B cell (primary cell): ENCODE measurements at regions not wholly inside any gene's neighbourhood (a gene's known extent, or its start where the extent isn't known, plus 50 kb on each side); places are given as distances from the start of the nearest gene placed in this dataset.

Source experiments
- ATAC-seq: fragments of 200-7000 bp; cut with Tn5 transposase; one replicate; pipeline ENCODE4 v1.10.0; 2021; ENCODE audit warnings: low read depth, mild to moderate bottlenecking, moderate number of reproducible peaks, moderate library complexity
- CTCF ChIA-PET: fragments of 350-600 bp; sonication (Branson Sonifier 250); formaldehyde crosslinking; loops from one replicate; lab custom pipeline; 2021; ENCODE audit warnings: antibody characterized with exemption, inconsistent platforms; lab: Charles Lee
- POLR2A ChIA-PET: fragments of 350-600 bp; sonication (Branson Sonifier 250); formaldehyde crosslinking; loops from one replicate; lab custom pipeline; 2021; ENCODE audit warnings: antibody characterized with exemption; lab: Charles Lee
- DNase-seq: peaks from one replicate; pipeline ENCODE4 v3.0.0; 2013
- H2AFZ ChIP-seq: 2 replicates; pipeline ENCODE4 v1.6.1; 2012; ENCODE audit warnings: mild to moderate bottlenecking, low read depth, low read length; ENCODE audit not compliant: insufficient read depth, poor library complexity, severe bottlenecking
- H3K27ac ChIP-seq, 2 donors: 1 replicate in 1 of 2; 2 replicates in 1 of 2; pipeline ENCODE4 v1.5.1; 2012 to 2013; ENCODE audit warnings: low read length in 2 of 2, mild to moderate bottlenecking in 2 of 2, moderate library complexity in 1 of 2
- H3K27me3 ChIP-seq, 4 experiments: fragments of 200-600 bp in 1 of 4; sonication (generic) in 1 of 4; replicated peaks in 1 of 4; 1 replicate in 2 of 4; 2 replicates in 2 of 4; pipeline versions ENCODE4 v1.6.1 to v1.7.0; 2013 to 2016; ENCODE audit warnings: low read length in 3 of 4, mild to moderate bottlenecking in 2 of 4, mixed read lengths in 1 of 4, moderate library complexity in 1 of 4; ENCODE audit not compliant: insufficient read depth in 4 of 4, control insufficient read depth in 3 of 4; ENCODE audit errors: control extremely low read depth in 1 of 4
- H3K36me3 ChIP-seq, 2 experiments: replicated peaks in 1 of 2; 1 replicate in 1 of 2; 2 replicates in 1 of 2; pipeline versions ENCODE4 v1.6.1 to v1.7.1; 2013; ENCODE audit warnings: low read length in 1 of 2; ENCODE audit not compliant: insufficient read depth in 2 of 2, control insufficient read depth in 1 of 2; ENCODE audit errors: control extremely low read depth in 1 of 2, extremely low read depth in 1 of 2
- H3K4me1 ChIP-seq, 2 donors: fragments of 200-600 bp in 1 of 2; sonication (generic) in 1 of 2; 1 replicate in 1 of 2; 2 replicates in 1 of 2; pipeline versions ENCODE4 v1.5.1 to v1.6.1; 2013 to 2017; ENCODE audit warnings: low read length in 2 of 2; ENCODE audit not compliant: control insufficient read depth in 2 of 2, insufficient read depth in 2 of 2
- H3K4me2 ChIP-seq: replicated peaks from 2 replicates; pipeline ENCODE3; 2012; ENCODE audit warnings: mild to moderate bottlenecking, low read depth, low read length; ENCODE audit not compliant: poor library complexity, severe bottlenecking
- H3K4me3 ChIP-seq, 5 experiments: fragments of 200-600 bp in 1 of 5; sonication (generic) in 1 of 5; 1 replicate in 3 of 5; 2 replicates in 2 of 5; pipeline versions ENCODE4 v1.5.1 to v1.7.0; 2011 to 2016; ENCODE audit warnings: low read length in 4 of 5, mild to moderate bottlenecking in 4 of 5, low read depth in 2 of 5, control low read depth in 1 of 5, moderate library complexity in 1 of 5; ENCODE audit not compliant: insufficient read depth in 1 of 5; ENCODE audit errors: control extremely low read depth in 1 of 5, extremely low read depth in 1 of 5
- H3K79me2 ChIP-seq: fragments of 200-600 bp; sonication (generic); one replicate; pipeline ENCODE4 v1.6.0; 2016; ENCODE audit warnings: low read length; ENCODE audit not compliant: control insufficient read depth, insufficient read depth
- H3K9ac ChIP-seq: fragments of 200-600 bp; sonication (generic); 2 replicates; pipeline ENCODE4 v1.6.1; 2017; ENCODE audit warnings: mild to moderate bottlenecking, low read length, moderate library complexity
- H3K9me3 ChIP-seq, 3 donors: one replicate each; pipeline versions ENCODE4 v1.6.1 to v1.7.1; 2013; ENCODE audit warnings: low read length in 2 of 3; ENCODE audit not compliant: control insufficient read depth in 2 of 3, insufficient read depth in 1 of 3; ENCODE audit errors: control extremely low read depth in 1 of 3
- H4K20me1 ChIP-seq: 2 replicates; pipeline ENCODE4 v1.6.0; 2012; ENCODE audit warnings: mild to moderate bottlenecking, low read length; ENCODE audit not compliant: insufficient read depth, control insufficient read depth, poor library complexity, severe bottlenecking
- H3K27ac Mint-ChIP-seq: one replicate; pipeline ENCODE4 v1.8.0; 2021; ENCODE audit warnings: mixed read lengths
- H3K27me3 Mint-ChIP-seq: one replicate; pipeline ENCODE4 v1.8.0; 2021; ENCODE audit warnings: mixed read lengths
- H3K4me1 Mint-ChIP-seq: one replicate; pipeline ENCODE4 v1.8.0; 2021; ENCODE audit warnings: mixed read lengths
- H3K4me3 Mint-ChIP-seq: one replicate; pipeline ENCODE4 v1.8.0; 2021; ENCODE audit warnings: mixed read lengths
- H3K9me3 Mint-ChIP-seq: one replicate; pipeline ENCODE4 v1.8.0; 2022; ENCODE audit warnings: mixed read lengths; ENCODE audit not compliant: insufficient read depth
- CTCF ChIP-seq: fragments of 200-600 bp; IDR thresholded peaks from one replicate; pipeline ENCODE4 v1.8.0; 2022; ENCODE audit warnings: antibody characterized with exemption, mild to moderate bottlenecking
- EZH2 ChIP-seq: IDR thresholded peaks from 2 replicates; pipeline ENCODE4 v1.6.1; 2012; ENCODE audit warnings: borderline replicate concordance, low read depth, mild to moderate bottlenecking, moderate library complexity, low read length; ENCODE audit not compliant: insufficient read depth, poor library complexity, severe bottlenecking
- WGBS: methylation state at CpG from one replicate; pipeline ENCODE4 v1.1.5; 2013; ENCODE audit warnings: missing lambda C conversion rate; ENCODE audit not compliant: insufficient coverage; 5-methylcytosine and 5-hydroxymethylcytosine counted together
- intact Hi-C: fragments of 100-400 bp; cut with micrococcal nuclease; formaldehyde crosslinking; loops from one replicate; pipeline ENCODE4 v1.10.0; 2022

DNA sequence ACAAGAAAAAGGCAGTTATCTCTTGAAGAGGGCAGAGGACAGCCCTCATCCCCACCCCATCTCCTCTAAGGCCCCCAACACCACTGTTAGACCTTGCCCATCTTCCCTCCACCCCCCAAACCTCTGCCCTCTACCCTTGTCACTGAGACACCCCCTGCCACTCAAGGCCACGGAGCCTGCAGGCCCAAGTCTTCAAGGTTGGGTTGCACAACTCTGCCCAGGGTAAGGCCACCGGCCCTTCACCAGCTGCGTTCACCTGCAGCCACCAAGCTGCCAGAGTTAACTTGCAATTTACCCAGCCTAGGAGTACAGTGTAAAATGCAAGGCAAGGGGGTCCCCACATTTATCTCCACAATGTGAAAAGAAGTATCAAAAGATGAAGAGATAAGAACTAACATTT, 128.7 kb upstream of the PKDCC start:
- intact Hi-C loops: no loop called here
- no peak overlapping the region for H2AFZ ChIP-seq
- no peak overlapping the region for H3K4me3 ChIP-seq
- no peaks in the 10 kb centered on the region for H3K9me3 ChIP-seq
- WGBS: 91% methylated on average over 3 of the region's 3 CpGs
- H3K36me3 ChIP-seq: no peaks in the 10 kb centered on the region
- ChIA-PET CTCF (no interaction called here), POLR2A (no interaction called here)
- no peak overlapping the region for H3K27ac ChIP-seq
- ATAC-seq (no peak), DNase-seq (no peak)
- H3K79me2 ChIP-seq: no peaks in the 10 kb centered on the region
- peaks cover 19% of the 10 kb centered on the region for H3K27me3 Mint-ChIP-seq
- no peaks in the 10 kb centered on the region for H3K9me3 Mint-ChIP-seq
- H4K20me1 ChIP-seq: no peaks in the 10 kb centered on the region
- H3K4me2 ChIP-seq: no peak overlapping the region
- TF ChIP-seq CTCF (no peak), EZH2 (no peak)
- no peaks in the 10 kb centered on the region for H3K4me1 ChIP-seq
- no peak overlapping the region for H3K4me3 Mint-ChIP-seq
- no peaks in the 10 kb centered on the region for H3K4me1 Mint-ChIP-seq
- H3K27me3 ChIP-seq: no peaks in the 10 kb centered on the region
- H3K9ac ChIP-seq: no peak overlapping the region
- no peak overlapping the region for H3K27ac Mint-ChIP-seq

DNA sequence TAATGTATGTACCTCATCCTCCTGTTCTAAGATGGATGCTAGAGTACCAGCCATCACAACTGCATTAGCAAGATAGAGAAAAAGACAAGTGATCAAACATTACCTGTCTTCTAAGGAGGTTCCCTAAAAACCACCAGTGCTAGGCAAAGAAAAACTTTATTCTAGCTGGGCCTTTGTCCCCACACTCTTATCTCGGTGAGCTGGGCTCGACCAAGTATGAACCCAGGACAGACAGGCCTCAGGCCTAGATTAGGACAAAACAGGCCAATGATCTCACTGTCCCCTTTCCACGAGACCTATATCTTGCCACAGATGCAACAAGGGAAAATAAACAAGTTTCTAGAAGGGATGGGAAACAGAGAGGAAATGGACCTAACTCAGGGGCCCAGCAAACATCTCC, 127.6 kb upstream of the PKDCC start:
- intact Hi-C loops: no loop called here
- no peak for ATAC-seq
- Histone ChIP-seq H3K9ac (no peak overlapping the region), H3K27me3 (no peaks in the 10 kb centered on the region), H3K4me1 (no peaks in the 10 kb centered on the region), H3K9me3 (peaks cover 0 to 6% (median 1%) of the 10 kb centered on the region in 3 donors), H3K4me2 (no peak overlapping the region), H4K20me1 (no peaks in the 10 kb centered on the region), H3K36me3 (no peaks in the 10 kb centered on the region), H2AFZ (no peak overlapping the region), H3K27ac (no peak overlapping the region), H3K79me2 (no peaks in the 10 kb centered on the region), H3K4me3 (no peak overlapping the region)
- Mint-ChIP-seq H3K9me3 (peaks cover 3% of the 10 kb centered on the region), H3K27ac (no peak overlapping the region), H3K27me3 (peaks cover 10% of the 10 kb centered on the region), H3K4me3 (no peak overlapping the region), H3K4me1 (no peaks in the 10 kb centered on the region)
- no peak for TF ChIP-seq EZH2
- TF ChIP-seq CTCF: no peak
- 90% methylated on average over 2 of the region's 3 CpGs for WGBS
- ChIA-PET CTCF (no interaction called here), POLR2A (no interaction called here)
- no peak for DNase-seq
